HG03064 (cell line): ENCODE measurements at regions not wholly inside any gene's neighbourhood (a gene's known extent, or its start where the extent isn't known, plus 50 kb on each side); places are given as distances from the start of the nearest gene placed in this dataset.

ENCODE experiments used
- ATAC-seq: cut with Tn5 transposase; IDR thresholded peaks from one replicate; pipeline ENCODE4 v1.9.1; 2021; ENCODE audit warnings: low read depth; ENCODE audit not compliant: unreplicated experiment

DNA sequence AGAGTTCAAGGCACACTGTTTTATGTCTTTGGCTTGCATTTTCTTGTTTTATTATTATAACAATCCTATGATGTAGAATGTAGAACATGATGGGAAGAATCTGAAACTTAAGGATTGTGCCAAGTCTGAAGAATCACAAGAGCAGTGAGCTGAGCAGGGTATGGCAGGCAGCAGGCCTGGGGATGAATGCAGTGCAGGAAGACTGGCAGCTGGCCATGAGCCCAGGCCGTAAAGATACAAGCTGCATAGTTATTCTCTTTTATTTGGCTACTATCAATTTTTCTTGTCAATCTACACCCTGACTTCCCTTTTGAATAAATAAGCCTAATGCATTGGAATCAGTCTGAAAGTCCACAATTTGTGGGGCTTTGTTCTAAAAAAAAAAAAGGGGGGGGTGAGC, 89.6 kb upstream of the ARPP21 start:
- ATAC-seq: no peak

DNA sequence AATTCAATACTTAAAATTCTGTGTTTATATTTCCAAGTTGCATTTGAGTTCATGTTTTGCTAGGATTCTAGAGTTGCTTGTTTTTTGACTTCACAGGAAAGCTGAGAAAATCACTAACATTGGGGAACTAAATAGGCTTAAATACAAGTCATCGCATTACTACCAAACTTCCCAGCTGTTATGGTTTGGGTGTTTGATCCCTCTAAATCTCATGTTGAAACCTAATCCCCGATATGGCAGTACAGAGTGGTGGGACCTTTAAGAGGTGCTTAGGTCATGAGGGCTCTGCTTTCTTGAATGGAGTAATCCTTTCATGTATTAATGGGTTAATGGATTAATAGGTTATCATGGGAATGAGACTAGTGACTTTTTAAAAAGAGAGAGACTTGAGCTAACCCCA, 77.2 kb upstream of the ARPP21 start:
- ATAC-seq: no peak

DNA sequence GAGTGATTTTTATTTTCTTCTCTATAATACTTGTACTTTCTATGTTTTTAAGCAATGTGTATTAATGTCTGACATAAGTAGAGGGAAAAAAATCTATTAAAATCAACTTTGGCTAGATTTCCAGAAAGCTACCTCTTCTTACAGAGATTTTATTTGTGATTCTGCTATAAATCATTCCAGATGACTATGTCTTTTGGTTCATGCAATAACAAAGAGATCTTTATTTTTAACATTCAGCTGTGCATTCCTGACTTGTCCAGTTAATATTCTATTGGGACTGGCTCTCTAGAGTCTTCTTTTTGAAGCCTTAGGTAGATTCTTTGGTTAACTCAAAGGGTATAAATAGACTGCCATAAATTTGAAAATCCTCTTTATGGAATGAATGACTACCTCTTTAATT, 74.3 kb upstream of the ARPP21 start:
- no peak for ATAC-seq
